GM13977 (cell line): ENCODE measurements at regions not wholly inside any gene's neighbourhood (a gene's known extent, or its start where the extent isn't known, plus 50 kb on each side); places are given as distances from the start of the nearest gene placed in this dataset.

Experiments used
- DNase-seq: peaks from one replicate; pipeline ENCODE4 v3.0.0; 2012; ENCODE audit warnings: low spot score
- CTCF ChIP-seq: IDR thresholded peaks from 2 replicates; pipeline ENCODE4 v1.5.1; 2012; ENCODE audit warnings: mild to moderate bottlenecking, control low read depth; ENCODE audit not compliant: insufficient read depth; ENCODE audit errors: extremely low read depth, missing control alignments
- in situ Hi-C: fragments of 300-500 bp; cut with MboI; formaldehyde crosslinking; loops from one replicate; pipeline ENCODE4 v1.12.0; 2022; ENCODE audit warnings: low sequenced_read_pairs, low pct_unique_long_range_greater_than_20kb, mixed read lengths, inconsistent platforms; ENCODE audit not compliant: unreplicated experiment

- in situ Hi-C loops = no loop called here
- TF ChIP-seq CTCF = no peak
- no peak for DNase-seq
These were observed 223.0 kb upstream of the DPP10 start for GRCh38 chr2:114219456-114219855.

DNA sequence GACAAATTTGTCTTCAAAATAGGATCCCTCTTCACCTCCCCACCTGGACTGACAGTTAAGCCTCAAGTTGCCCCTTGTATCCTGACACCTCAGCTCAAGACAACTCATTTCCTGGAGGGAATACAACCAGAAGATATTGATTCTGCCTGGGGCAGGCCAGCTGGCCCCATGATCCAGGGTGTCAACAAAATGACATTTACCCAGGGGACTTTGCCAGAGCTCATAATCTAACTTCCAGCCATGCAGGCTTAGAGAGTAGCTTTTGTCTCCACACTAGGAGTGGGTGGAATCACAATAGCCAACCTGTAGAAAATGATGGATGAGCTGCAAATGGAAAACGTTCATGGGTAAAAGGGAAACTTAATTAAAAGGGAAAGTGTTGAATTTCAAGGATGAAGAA is 220.1 kb upstream of the DPP10 start:
- TF ChIP-seq CTCF = no peak
- in situ Hi-C loops = no loop called here
- no peak for DNase-seq

GRCh38 chr2:114231921-114232320 is 210.5 kb upstream of the DPP10 start:
- in situ Hi-C loops = no loop called here
- no peak for DNase-seq
- no peak for TF ChIP-seq CTCF

GRCh38 chr2:114237331-114237730 is 205.1 kb upstream of the DPP10 start:
- in situ Hi-C loops = no loop called here
- no peak for DNase-seq
- no peak for TF ChIP-seq CTCF

DNA sequence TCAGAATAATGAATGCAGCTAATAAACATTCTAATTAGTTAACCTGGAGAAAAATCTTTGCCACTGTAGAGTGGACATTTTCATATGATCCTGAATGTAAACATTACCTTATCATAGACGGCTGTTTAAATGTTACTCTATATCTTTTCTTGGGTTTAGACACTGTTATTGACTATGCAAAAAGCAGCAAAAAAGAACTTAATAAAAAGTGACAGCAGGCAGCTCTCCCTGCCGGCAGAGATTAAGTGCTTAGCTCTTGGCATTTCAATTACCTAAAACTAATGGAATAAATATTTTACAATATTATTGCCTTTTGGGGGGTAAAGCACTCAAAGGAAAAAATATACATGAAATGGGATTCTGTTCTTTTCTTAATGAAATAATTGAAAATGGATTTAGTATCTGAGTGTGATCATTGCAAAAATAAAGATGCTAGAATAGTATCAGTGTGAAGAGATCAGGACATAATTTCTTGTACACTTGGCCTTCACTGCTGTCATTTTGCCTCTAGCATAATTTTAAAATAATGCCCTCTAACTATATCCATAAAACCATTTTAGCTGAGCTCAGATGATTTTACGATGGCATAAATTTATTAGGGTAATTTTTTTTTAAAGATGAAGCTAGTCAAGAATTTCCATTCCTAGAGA is 203.4 kb upstream of the DPP10 start:
- in situ Hi-C loops = no loop called here
- DNase-seq = no peak
- no peak for TF ChIP-seq CTCF

DNA sequence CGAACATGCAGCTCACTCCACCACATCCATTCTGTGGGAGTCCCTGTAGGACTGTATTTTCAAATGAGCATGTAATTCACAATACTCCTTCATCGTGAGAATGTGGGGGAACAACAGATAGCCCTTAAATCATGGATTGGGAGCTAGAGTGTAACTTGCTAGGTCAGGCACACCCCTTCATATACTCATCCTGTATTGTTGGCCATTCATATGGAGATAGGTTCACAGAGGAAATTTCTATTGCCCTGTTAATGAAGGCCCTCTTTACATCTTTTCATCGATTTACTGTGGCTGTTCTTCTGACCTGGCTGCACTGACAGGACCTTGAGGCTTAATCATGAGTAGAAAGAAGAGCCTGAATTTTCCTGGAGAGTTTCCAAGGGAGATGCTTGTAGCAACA is 193.8 kb upstream of the DPP10 start:
- no peak for TF ChIP-seq CTCF
- no peak for DNase-seq
- in situ Hi-C loops = no loop called here

DNA sequence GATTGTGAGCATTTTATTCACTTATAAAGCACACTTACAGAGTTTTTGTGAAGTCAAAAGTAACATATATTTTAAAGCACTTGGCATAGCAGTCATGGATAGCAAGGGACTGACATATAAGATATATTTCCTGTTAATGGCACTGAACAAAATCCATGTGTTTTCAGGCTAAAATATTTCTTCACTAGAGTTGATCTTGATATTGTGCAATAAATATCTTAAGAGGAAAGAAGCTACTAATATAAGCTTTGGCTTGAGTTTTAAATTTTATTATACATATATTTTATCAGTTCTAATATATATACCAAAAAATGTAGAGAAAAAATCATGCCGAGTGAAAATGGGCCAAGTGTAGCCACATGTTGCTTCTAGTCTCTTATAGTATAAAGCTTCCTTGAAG is 189.7 kb upstream of the DPP10 start:
- DNase-seq = no peak
- in situ Hi-C loops = no loop called here
- TF ChIP-seq CTCF = no peak
